HepG2 (cell line): ENCODE measurements at regions not wholly inside any gene's neighbourhood (a gene's known extent, or its start where the extent isn't known, plus 50 kb on each side); places are given as distances from the start of the nearest gene placed in this dataset.
A peak's percentile ranks its signal among the peaks of the same experiment; 100 is the strongest.

Experiments used
- ATAC-seq: fragments of 200-7000 bp; cut with Tn5 transposase; 3 replicates; pipeline ENCODE4 v1.9.1; 2020; ENCODE audit warnings: mild to moderate bottlenecking, moderate library complexity
- BruUV-seq: library from RNA; stranded (reverse); fragments of 400-500 nt; replicated peaks from 2 replicates; lab custom pipeline; 2021; lab: Mats Ljungman, UMichigan
- CTCF ChIA-PET: fragments of 300-600 bp; formaldehyde crosslinking; extraction: SDS; loops from one replicate; lab custom pipeline; 2021; ENCODE audit warnings: low total read pairs, inconsistent platforms, low intra/inter-chr PET ratio; lab: Yijun Ruan, JAX
- POLR2A ChIA-PET: fragments of 350-600 bp; sonication (Branson Sonifier 250); formaldehyde crosslinking; loops from one replicate; lab custom pipeline; 2020; ENCODE audit warnings: antibody characterized with exemption, inconsistent platforms; lab: Yijun Ruan, JAX
- DNase-seq: peaks from one replicate; pipeline ENCODE4 v3.0.0-alpha.2; 2015; ENCODE audit warnings: low spot score
- FAIRE-seq: peaks from 3 replicates; lab custom pipeline; 2011; peaks lifted over from hg19 to GRCh38; lab: Jason Lieb, UNC
- H2AFZ ChIP-seq: one replicate; pipeline ENCODE4 v1.6.1; 2011; ENCODE audit warnings: low read length, inconsistent platforms
- H3K27ac ChIP-seq: fragments of 300-600 bp; 3 replicates; pipeline ENCODE4 v1.8.0; 2011; ENCODE audit warnings: mixed run types, mild to moderate bottlenecking, mixed read lengths, low read length, inconsistent platforms; ENCODE audit not compliant: insufficient read depth; ENCODE audit errors: extremely low read length
- H3K27me3 ChIP-seq, 2 experiments: fragments of 200-600 bp in 1 of 2; 2 replicates in 1 of 2; 3 replicates in 1 of 2; pipeline versions ENCODE4 v1.6.0 to v1.8.0; 2011; ENCODE audit warnings: low read length in 2 of 2, mild to moderate bottlenecking in 2 of 2, moderate library complexity in 2 of 2, inconsistent platforms in 1 of 2; ENCODE audit not compliant: insufficient read depth in 2 of 2, control insufficient read depth in 1 of 2
- H3K36me3 ChIP-seq, 2 experiments: fragments of 200-600 bp in 1 of 2; replicated peaks in 1 of 2; 2 replicates in 1 of 2; 3 replicates in 1 of 2; pipeline versions ENCODE4 v1.5.1 to v1.8.0; 2011; ENCODE audit warnings: low read length in 2 of 2, inconsistent platforms in 1 of 2; ENCODE audit not compliant: insufficient read depth in 2 of 2, control insufficient read depth in 1 of 2
- H3K4me1 ChIP-seq: 2 replicates; pipeline ENCODE4 v1.5.1; 2012; ENCODE audit warnings: low read length, inconsistent platforms; ENCODE audit not compliant: insufficient read depth
- H3K4me2 ChIP-seq: 2 replicates; pipeline ENCODE4 v1.6.0; 2011; ENCODE audit warnings: low read depth, low read length, inconsistent platforms
- H3K4me3 ChIP-seq, 3 experiments: fragments of 200-600 bp in 1 of 3; sonication (generic), shearing (Covaris generic) in 1 of 3; replicated peaks in 1 of 3; 2 replicates each; pipeline ENCODE4 v1.5.1; 2011 to 2016; ENCODE audit warnings: low read length in 3 of 3, inconsistent platforms in 2 of 3, low read depth in 2 of 3, mild to moderate bottlenecking in 2 of 3, control low read depth in 1 of 3, mixed read lengths in 1 of 3; ENCODE audit not compliant: insufficient read depth in 1 of 3
- H3K79me2 ChIP-seq: one replicate; pipeline ENCODE4 v1.6.1; 2011; ENCODE audit warnings: low read length, inconsistent platforms; ENCODE audit not compliant: insufficient read depth
- H3K9ac ChIP-seq: 2 replicates; pipeline ENCODE4 v1.6.0; 2011; ENCODE audit warnings: mild to moderate bottlenecking, low read depth, low read length, inconsistent platforms; ENCODE audit not compliant: insufficient read depth
- H3K9me3 ChIP-seq: 2 replicates; pipeline ENCODE4 v1.5.1; 2012; ENCODE audit warnings: mild to moderate bottlenecking, low read length
- H4K20me1 ChIP-seq: 2 replicates; pipeline ENCODE4 v1.6.0; 2011; ENCODE audit warnings: inconsistent platforms, mild to moderate bottlenecking, low read length, moderate library complexity; ENCODE audit not compliant: insufficient read depth
- ADNP ChIP-seq: sonication (generic); formaldehyde crosslinking; IDR thresholded peaks from 2 replicates; pipeline ENCODE4 v1.4.0; 2020; ENCODE audit warnings: missing genetic modification reagents
- ARNT ChIP-seq: fragments of 450-650 bp; IDR thresholded peaks from 2 replicates; pipeline ENCODE4 v1.6.1; 2017
- KAT7 ChIP-seq: IDR thresholded peaks from 2 replicates; pipeline ENCODE4 v1.6.1; 2018; ENCODE audit warnings: borderline replicate concordance, missing compliant biosample characterization
- SKIL ChIP-seq: sonication (generic); formaldehyde crosslinking; IDR thresholded peaks from 2 replicates; pipeline ENCODE4 v1.8.0; 2022; ENCODE audit warnings: missing genetic modification reagents, mild to moderate bottlenecking, moderate library complexity, borderline replicate concordance
- ZFP36 ChIP-seq: fragments of 150-350 bp; IDR thresholded peaks from 2 replicates; pipeline ENCODE4 v1.6.1; 2018; ENCODE audit warnings: borderline replicate concordance, low read length, low read depth; ENCODE audit not compliant: partially characterized antibody
- ZNF225 ChIP-seq: sonication (generic); formaldehyde crosslinking; IDR thresholded peaks from 2 replicates; pipeline ENCODE4 v1.4.0; 2020; ENCODE audit warnings: mild to moderate bottlenecking, missing genetic modification reagents
- ZNF768 ChIP-seq: sonication (generic); formaldehyde crosslinking; IDR thresholded peaks from 2 replicates; pipeline ENCODE4 v1.4.0; 2020; ENCODE audit warnings: missing genetic modification reagents
- WGBS: methylation state at CpG from one replicate; pipeline ENCODE4 v1.1.6; 2017; ENCODE audit warnings: low lambda C conversion rate; 5-methylcytosine and 5-hydroxymethylcytosine counted together
- in situ Hi-C: cut with HindIII; loops from 2 replicates; pipeline ENCODE4 v1.10.0; 2017; ENCODE audit warnings: low pct_unique_long_range_greater_than_20kb; ENCODE audit not compliant: extremely low pct_ligation_motif_present
- intact Hi-C: fragments of 100-400 bp; cut with micrococcal nuclease; formaldehyde crosslinking; loops from one replicate; pipeline ENCODE4 v1.10.0; 2022; ENCODE audit not compliant: unreplicated experiment
- TF ChIP-seq, protein P1 (sequence below): IDR thresholded peaks from 2 replicates; pipeline ENCODE4 v1.6.1; 2016; ENCODE audit warnings: missing biosample characterization, missing genetic modification reagents, low read depth
- TF ChIP-seq, protein P2 (sequence below): sonication (generic); formaldehyde crosslinking; IDR thresholded peaks from 2 replicates; pipeline ENCODE4 v1.5.0; 2020; ENCODE audit warnings: missing genetic modification reagents

- TF ChIP-seq KAT7 (CRISPR knock-in tag): no peak
Observed at GRCh38 chr16:9593440-9593839, 502.0 kb downstream of the HAPSTR1 start (continued).

GRCh38 chr16:9594047-9594446 lies 502.6 kb downstream of the HAPSTR1 start:
- intact Hi-C loops: no loop called here
- 0% methylated on average over 2 of the region's 2 CpGs for WGBS
- POLR2A ChIA-PET: no interaction called here

More at GRCh38 chr16:9594047-9594446, 502.6 kb downstream of the HAPSTR1 start:
- in situ Hi-C loops: no loop called here
- H3K9me3 ChIP-seq: no peaks in the 10 kb centered on the region
- TF ChIP-seq ARNT: no peak
- TF ChIP-seq ZFP36: peak; percentile 10
- TF ChIP-seq ZNF768 (CRISPR knock-in tag): peak; percentile 28; the same call in 1 of the 2 replicates
- no peak for TF ChIP-seq ADNP (CRISPR knock-in tag)
- TF ChIP-seq ZNF225 (CRISPR knock-in tag): no peak
- no peak for TF ChIP-seq KAT7 (CRISPR knock-in tag)
- TF ChIP-seq, protein P1, sequence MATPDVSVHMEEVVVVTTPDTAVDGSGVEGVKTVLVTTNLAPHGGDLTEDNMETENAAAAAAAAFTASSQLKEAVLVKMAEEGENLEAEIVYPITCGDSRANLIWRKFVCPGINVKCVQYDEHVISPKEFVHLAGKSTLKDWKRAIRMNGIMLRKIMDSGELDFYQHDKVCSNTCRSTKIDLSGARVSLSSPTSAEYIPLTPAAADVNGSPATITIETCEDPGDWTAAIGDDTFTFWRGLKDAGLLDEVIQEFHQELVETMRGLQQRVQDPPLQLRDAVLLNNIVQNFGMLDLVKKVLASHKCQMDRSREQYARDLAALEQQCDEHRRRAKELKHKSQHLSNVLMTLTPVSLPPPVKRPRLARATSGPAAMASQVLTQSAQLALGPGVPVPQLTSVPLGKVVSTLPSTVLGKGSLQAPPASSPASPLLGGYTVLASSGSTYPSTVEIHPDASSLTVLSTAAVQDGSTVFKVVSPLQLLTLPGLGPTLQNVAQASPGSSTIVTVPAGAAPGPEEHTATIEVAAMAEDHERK (CRISPR knock-in tag): no peak
- TF ChIP-seq SKIL (CRISPR knock-in tag): no peak
- TF ChIP-seq, protein P2, sequence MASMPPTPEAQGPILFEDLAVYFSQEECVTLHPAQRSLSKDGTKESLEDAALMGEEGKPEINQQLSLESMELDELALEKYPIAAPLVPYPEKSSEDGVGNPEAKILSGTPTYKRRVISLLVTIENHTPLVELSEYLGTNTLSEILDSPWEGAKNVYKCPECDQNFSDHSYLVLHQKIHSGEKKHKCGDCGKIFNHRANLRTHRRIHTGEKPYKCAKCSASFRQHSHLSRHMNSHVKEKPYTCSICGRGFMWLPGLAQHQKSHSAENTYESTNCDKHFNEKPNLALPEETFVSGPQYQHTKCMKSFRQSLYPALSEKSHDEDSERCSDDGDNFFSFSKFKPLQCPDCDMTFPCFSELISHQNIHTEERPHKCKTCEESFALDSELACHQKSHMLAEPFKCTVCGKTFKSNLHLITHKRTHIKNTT: no peak
- H3K79me2 ChIP-seq: no peaks in the 10 kb centered on the region
- H3K36me3 ChIP-seq: no peaks in the 10 kb centered on the region
- H3K27ac ChIP-seq: no peak overlapping the region
- H3K4me3 ChIP-seq: no peak overlapping the region
- CTCF ChIA-PET: no interaction called here
- FAIRE-seq (no peak), ATAC-seq (no peak), DNase-seq (no peak)
- H2AFZ ChIP-seq: no peak overlapping the region
- H3K4me1 ChIP-seq: no peaks in the 10 kb centered on the region
- no peak overlapping the region for H3K4me2 ChIP-seq
- no peak overlapping the region for H3K9ac ChIP-seq
- H4K20me1 ChIP-seq: no peaks in the 10 kb centered on the region
- BruUV-seq: no TSS peak
- 0 out of 5 replicates have a peak, but pooled peaks cover 0 to 5% of the 10 kb centered on the region in 2 experiments for H3K27me3 ChIP-seq
